ENCODE measurements at regions not wholly inside any gene's neighbourhood (a gene's known extent, or its start where the extent isn't known, plus 50 kb on each side); places are given as distances from the start of the nearest gene placed in this dataset.
"Not testable (repeated sequence)": the region's sequence is repeated elsewhere in the genome, so short reads cannot be mapped to it uniquely, and the experiment has no call there.

- Histone ChIP-seq H3K4me3 (ENCODE audit: low read length) (no peak overlapping the region), H3K27ac (ENCODE audit: low read length) (no peak overlapping the region), H3K9me3 (ENCODE audit: insufficient read depth, low read depth, low read length) (0 out of 2 replicates have a peak, but pooled peaks cover 3% of the 10 kb centered on the region), H3K36me3 (ENCODE audit: insufficient read depth, low read depth, low read length) (no peaks in the 10 kb centered on the region), H3K27me3 (ENCODE audit: insufficient read depth, low read length) (no peaks in the 10 kb centered on the region), H3K4me1 (ENCODE audit: insufficient read depth, low read length) (no peaks in the 10 kb centered on the region; the same call in 1 of the 2 replicates), H3K9ac (ENCODE audit: low read depth, low read length) (no peak overlapping the region)
Measured at GRCh38 chr16:87207965-87208364, 109.2 kb downstream of the C16orf95 start.

GRCh38 chr16:87208968-87209367 lies 108.2 kb downstream of the C16orf95 start:
- not testable (repeated sequence) for H3K36me3 ChIP-seq (ENCODE audit: insufficient read depth, low read depth, low read length); H3K9ac ChIP-seq (ENCODE audit: low read depth, low read length); H3K9me3 ChIP-seq (ENCODE audit: insufficient read depth, low read depth, low read length); H3K27ac ChIP-seq (ENCODE audit: low read length); H3K4me1 ChIP-seq (ENCODE audit: insufficient read depth, low read length); H3K4me3 ChIP-seq (ENCODE audit: low read length); H3K27me3 ChIP-seq (ENCODE audit: insufficient read depth, low read length)

- Histone ChIP-seq H3K4me1 (ENCODE audit: insufficient read depth, low read length) (no peaks in the 10 kb centered on the region; the same call in 1 of the 2 replicates), H3K27me3 (ENCODE audit: insufficient read depth, low read length) (no peaks in the 10 kb centered on the region), H3K27ac (ENCODE audit: low read length) (no peak overlapping the region), H3K4me3 (ENCODE audit: low read length) (no peak overlapping the region), H3K9ac (ENCODE audit: low read depth, low read length) (no peak overlapping the region), H3K36me3 (ENCODE audit: insufficient read depth, low read depth, low read length) (no peaks in the 10 kb centered on the region), H3K9me3 (ENCODE audit: insufficient read depth, low read depth, low read length) (0 out of 2 replicates have a peak, but pooled peaks cover 3% of the 10 kb centered on the region)
Measured at GRCh38 chr16:87209808-87210512, 107.2 kb downstream of the C16orf95 start.

GRCh38 chr16:87210894-87211293 lies 106.3 kb downstream of the C16orf95 start:
- no peaks in the 10 kb centered on the region for H3K36me3 ChIP-seq (ENCODE audit: insufficient read depth, low read depth, low read length)
- H3K27ac ChIP-seq (ENCODE audit: low read length): no peak overlapping the region
- H3K4me3 ChIP-seq (ENCODE audit: low read length): no peak overlapping the region
- no peaks in the 10 kb centered on the region for H3K27me3 ChIP-seq (ENCODE audit: insufficient read depth, low read length)
- H3K9ac ChIP-seq (ENCODE audit: low read depth, low read length): no peak overlapping the region
- H3K4me1 ChIP-seq (ENCODE audit: insufficient read depth, low read length): no peaks in the 10 kb centered on the region; the same call in 1 of the 2 replicates
- H3K9me3 ChIP-seq (ENCODE audit: insufficient read depth, low read depth, low read length): 0 out of 2 replicates have a peak, but pooled peaks cover 3% of the 10 kb centered on the region

DNA sequence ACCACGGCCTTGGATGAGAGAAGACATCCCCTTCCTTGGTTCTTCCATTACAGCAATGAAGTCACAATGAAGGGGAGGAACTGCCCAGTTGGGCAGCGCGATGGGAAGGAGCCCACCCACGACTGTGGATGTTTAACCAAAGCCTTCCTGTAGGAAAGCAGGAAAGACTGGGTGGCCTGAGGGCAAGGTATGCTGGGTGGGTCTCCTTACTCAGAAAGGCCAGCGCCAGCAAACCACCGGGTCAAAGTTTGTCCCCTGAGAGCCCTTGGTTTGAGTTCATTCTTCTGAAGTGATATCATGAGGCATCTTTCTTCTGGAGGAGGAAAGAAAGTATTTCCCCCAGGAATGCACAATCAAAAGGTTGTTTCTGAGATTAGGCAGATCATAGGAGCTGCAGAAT lies 105.2 kb downstream of the C16orf95 start:
- Histone ChIP-seq H3K27me3 (ENCODE audit: insufficient read depth, low read length) (no peaks in the 10 kb centered on the region), H3K4me1 (ENCODE audit: insufficient read depth, low read length) (no peaks in the 10 kb centered on the region; the same call in 1 of the 2 replicates), H3K36me3 (ENCODE audit: insufficient read depth, low read depth, low read length) (no peaks in the 10 kb centered on the region), H3K9me3 (ENCODE audit: insufficient read depth, low read depth, low read length) (0 out of 2 replicates have a peak, but pooled peaks cover 3% of the 10 kb centered on the region), H3K27ac (ENCODE audit: low read length) (no peak overlapping the region), H3K9ac (ENCODE audit: low read depth, low read length) (no peak overlapping the region), H3K4me3 (ENCODE audit: low read length) (no peak overlapping the region)

GRCh38 chr16:87213536-87213935 lies 103.7 kb downstream of the C16orf95 start:
- H3K9ac ChIP-seq (ENCODE audit: low read depth, low read length): no peak overlapping the region
- no peaks in the 10 kb centered on the region for H3K27me3 ChIP-seq (ENCODE audit: insufficient read depth, low read length)
- H3K9me3 ChIP-seq (ENCODE audit: insufficient read depth, low read depth, low read length): 0 out of 2 replicates have a peak, but pooled peaks cover 3% of the 10 kb centered on the region
- no peak overlapping the region for H3K27ac ChIP-seq (ENCODE audit: low read length)
- H3K4me3 ChIP-seq (ENCODE audit: low read length): no peak overlapping the region
- H3K4me1 ChIP-seq (ENCODE audit: insufficient read depth, low read length): no peaks in the 10 kb centered on the region
- no peaks in the 10 kb centered on the region for H3K36me3 ChIP-seq (ENCODE audit: insufficient read depth, low read depth, low read length)

GRCh38 chr16:87216148-87216840 lies 100.9 kb downstream of the C16orf95 start:
- Histone ChIP-seq H3K4me3 (ENCODE audit: low read length) (no peak overlapping the region), H3K36me3 (ENCODE audit: insufficient read depth, low read depth, low read length) (no peaks in the 10 kb centered on the region)

DNA sequence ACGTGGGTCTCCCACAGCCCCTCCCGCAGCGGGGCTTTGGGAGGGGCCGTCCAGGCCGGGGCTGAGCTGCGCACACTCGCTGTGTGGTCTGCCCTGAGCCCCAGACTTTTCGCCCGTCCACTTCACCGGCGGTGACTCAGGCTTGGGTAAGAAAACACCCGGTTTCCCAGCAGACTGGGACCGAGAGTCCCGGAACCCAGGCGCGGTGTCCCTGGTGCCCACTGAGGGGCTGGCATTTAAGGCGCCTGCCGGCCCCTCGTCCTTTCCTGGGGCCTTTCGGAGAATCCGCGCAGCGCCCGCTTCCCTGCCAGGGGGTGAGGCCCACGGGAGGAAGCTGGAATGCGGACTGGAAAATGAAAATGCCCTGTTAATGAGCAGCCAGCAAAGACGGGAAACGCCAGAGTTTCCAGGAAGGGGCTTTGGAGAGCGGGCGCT lies 100.3 kb downstream of the C16orf95 start:
- Histone ChIP-seq H3K4me1 (ENCODE audit: insufficient read depth, low read length) (no peaks in the 10 kb centered on the region), H3K27ac (ENCODE audit: low read length) (no peak overlapping the region), H3K9ac (ENCODE audit: low read depth, low read length) (no peak overlapping the region), H3K27me3 (ENCODE audit: insufficient read depth, low read length) (no peaks in the 10 kb centered on the region), H3K4me3 (ENCODE audit: low read length) (no peak overlapping the region), H3K9me3 (ENCODE audit: insufficient read depth, low read depth, low read length) (no peaks in the 10 kb centered on the region), H3K36me3 (ENCODE audit: insufficient read depth, low read depth, low read length) (no peaks in the 10 kb centered on the region)

More at GRCh38 chr16:87216148-87216840, 100.9 kb downstream of the C16orf95 start:
- Histone ChIP-seq H3K9ac (ENCODE audit: low read depth, low read length) (no peak overlapping the region), H3K9me3 (ENCODE audit: insufficient read depth, low read depth, low read length) (no peaks in the 10 kb centered on the region), H3K27me3 (ENCODE audit: insufficient read depth, low read length) (no peaks in the 10 kb centered on the region), H3K27ac (ENCODE audit: low read length) (no peak overlapping the region), H3K4me1 (ENCODE audit: insufficient read depth, low read length) (no peaks in the 10 kb centered on the region)

DNA sequence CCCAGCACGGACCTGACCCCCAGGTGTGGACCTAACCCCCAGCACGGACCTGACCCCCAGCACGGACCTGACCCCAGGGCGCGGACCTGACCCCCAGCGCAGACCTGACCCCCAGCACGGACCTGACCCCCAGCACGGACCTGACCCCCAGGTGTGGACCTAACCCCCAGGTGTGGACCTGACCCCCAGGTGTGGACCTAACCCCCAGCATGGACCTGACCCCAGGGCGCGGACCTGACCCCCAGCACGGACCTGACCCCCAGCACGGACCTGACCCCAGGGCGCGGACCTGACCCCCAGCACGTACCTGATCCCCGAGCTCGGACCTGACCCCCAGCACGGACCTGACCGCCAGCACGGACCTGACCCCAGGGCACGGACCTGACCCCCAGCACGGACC lies 99.4 kb downstream of the C16orf95 start:
- H3K27me3 ChIP-seq (ENCODE audit: insufficient read depth, low read length); H3K36me3 ChIP-seq (ENCODE audit: insufficient read depth, low read depth, low read length); H3K27ac ChIP-seq (ENCODE audit: low read length); H3K9ac ChIP-seq (ENCODE audit: low read depth, low read length); H3K4me3 ChIP-seq (ENCODE audit: low read length); H3K4me1 ChIP-seq (ENCODE audit: insufficient read depth, low read length); H3K9me3 ChIP-seq (ENCODE audit: insufficient read depth, low read depth, low read length): not testable (repeated sequence)

DNA sequence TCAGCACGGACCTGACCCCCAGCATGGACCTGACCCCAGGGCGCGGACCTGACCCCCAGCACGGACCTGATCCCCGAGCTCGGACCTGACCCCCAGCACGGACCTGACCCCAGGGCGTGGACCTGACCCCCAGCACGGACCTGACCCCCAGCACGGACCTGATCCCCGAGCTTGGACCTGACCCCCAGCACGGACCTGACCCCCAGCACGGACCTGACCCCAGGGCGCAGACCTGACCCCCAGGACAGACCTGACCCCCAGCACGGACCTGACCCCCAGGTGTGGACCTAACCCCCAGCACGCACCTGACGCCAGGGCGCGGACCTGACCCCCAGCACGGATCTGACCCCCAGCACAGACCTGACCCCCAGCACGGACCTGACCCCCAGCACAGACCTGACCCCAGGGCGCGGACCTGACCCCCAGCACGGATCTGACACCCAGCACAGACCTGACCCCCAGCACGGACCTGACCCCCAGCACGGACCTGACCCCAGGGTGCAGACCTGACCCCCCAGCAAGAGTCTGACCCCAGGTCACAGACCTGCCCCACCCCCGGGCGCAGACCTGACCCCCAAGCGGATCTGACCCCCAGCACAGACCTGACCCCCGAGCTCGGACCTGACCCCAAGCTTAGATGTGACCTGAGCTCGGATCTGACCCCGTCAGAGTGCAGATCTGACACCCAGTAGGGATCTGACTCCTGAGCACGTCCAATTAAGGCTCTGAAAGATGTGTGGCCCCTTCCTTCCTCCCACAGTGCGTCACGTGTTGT lies 98.7 kb downstream of the C16orf95 start:
- no peaks in the 10 kb centered on the region for H3K36me3 ChIP-seq (ENCODE audit: insufficient read depth, low read depth, low read length)
- no peak overlapping the region for H3K27ac ChIP-seq (ENCODE audit: low read length)
- no peak overlapping the region for H3K9ac ChIP-seq (ENCODE audit: low read depth, low read length)
- no peaks in the 10 kb centered on the region for H3K4me1 ChIP-seq (ENCODE audit: insufficient read depth, low read length)
- H3K9me3 ChIP-seq (ENCODE audit: insufficient read depth, low read depth, low read length): no peaks in the 10 kb centered on the region
- no peaks in the 10 kb centered on the region for H3K27me3 ChIP-seq (ENCODE audit: insufficient read depth, low read length)
- no peak overlapping the region for H3K4me3 ChIP-seq (ENCODE audit: low read length)

GRCh38 chr16:87219287-87219909 lies 97.8 kb downstream of the C16orf95 start:
- Histone ChIP-seq H3K4me3 (ENCODE audit: low read length) (no peak overlapping the region), H3K27ac (ENCODE audit: low read length) (no peak overlapping the region)

More at GRCh38 chr16:87219287-87219909, 97.8 kb downstream of the C16orf95 start:
- Histone ChIP-seq H3K27me3 (ENCODE audit: insufficient read depth, low read length) (no peaks in the 10 kb centered on the region), H3K4me1 (ENCODE audit: insufficient read depth, low read length) (no peaks in the 10 kb centered on the region), H3K36me3 (ENCODE audit: insufficient read depth, low read depth, low read length) (no peaks in the 10 kb centered on the region), H3K9ac (ENCODE audit: low read depth, low read length) (no peak overlapping the region), H3K9me3 (ENCODE audit: insufficient read depth, low read depth, low read length) (no peaks in the 10 kb centered on the region)
